Thyroid gland (tissue), 4 donors: ENCODE measurements at regions not wholly inside any gene's neighbourhood (a gene's known extent, or its start where the extent isn't known, plus 50 kb on each side); places are given as distances from the start of the nearest gene placed in this dataset.
"Not testable (repeated sequence)": the region's sequence is repeated elsewhere in the genome, so short reads cannot be mapped to it uniquely, and the experiment has no call there.

Experiments used
- DNase-seq, 2 donors: peaks; one replicate each; pipeline ENCODE4 v3.0.0-alpha.2; 2019
- H3K27ac ChIP-seq, 3 donors: fragments of 200-600 bp; sonication (generic); 1 replicate in 2 of 3; 2 replicates in 1 of 3; pipeline ENCODE4 v1.5.1; 2016 to 2019; ENCODE audit warnings: mild to moderate bottlenecking in 1 of 3, moderate library complexity in 1 of 3
- H3K27me3 ChIP-seq: fragments of 200-600 bp; sonication (generic); one replicate; pipeline ENCODE4 v1.5.1; 2019
- H3K36me3 ChIP-seq, 2 donors: fragments of 200-600 bp; sonication (generic); one replicate each; pipeline ENCODE4 v1.5.1; 2016 to 2019
- H3K4me1 ChIP-seq, 2 donors: fragments of 200-600 bp; sonication (generic); one replicate each; pipeline ENCODE4 v1.5.1; 2017 to 2019
- H3K4me3 ChIP-seq, 3 donors: fragments of 200-600 bp; sonication (generic); replicated peaks in 1 of 3; 1 replicate in 2 of 3; 2 replicates in 1 of 3; pipeline ENCODE4 v1.5.1; 2016; ENCODE audit warnings: mild to moderate bottlenecking in 1 of 3
- H3K9me3 ChIP-seq: fragments of 200-600 bp; sonication (generic); one replicate; pipeline ENCODE4 v1.5.1; 2017
- POLR2A ChIP-seq, 2 donors: fragments of 450-650 bp; IDR thresholded peaks; one replicate each; pipeline ENCODE4 v1.6.1; 2017; ENCODE audit warnings: antibody characterized with exemption in 2 of 2, mild to moderate bottlenecking in 2 of 2, moderate library complexity in 1 of 2
- WGBS, 2 donors: methylation state at CpG; one replicate each; pipeline ENCODE4 v1.1.5; 2017; 5-methylcytosine and 5-hydroxymethylcytosine counted together
- intact Hi-C: fragments of 100-400 bp; cut with DNase I; formaldehyde crosslinking; loops from one replicate; pipeline ENCODE4 v1.15.1; 2023
- TF ChIP-seq, protein P1 (sequence below), 6 experiments: fragments of 200-600 bp in 3 of 6; fragments of 450-650 bp in 3 of 6; sonication (generic) in 3 of 6; IDR thresholded peaks; one replicate each; pipeline ENCODE4 v1.5.1; 2016 to 2019; ENCODE audit warnings: antibody characterized with exemption in 6 of 6, mild to moderate bottlenecking in 2 of 6, inconsistent platforms in 1 of 6, moderate library complexity in 1 of 6

DNA sequence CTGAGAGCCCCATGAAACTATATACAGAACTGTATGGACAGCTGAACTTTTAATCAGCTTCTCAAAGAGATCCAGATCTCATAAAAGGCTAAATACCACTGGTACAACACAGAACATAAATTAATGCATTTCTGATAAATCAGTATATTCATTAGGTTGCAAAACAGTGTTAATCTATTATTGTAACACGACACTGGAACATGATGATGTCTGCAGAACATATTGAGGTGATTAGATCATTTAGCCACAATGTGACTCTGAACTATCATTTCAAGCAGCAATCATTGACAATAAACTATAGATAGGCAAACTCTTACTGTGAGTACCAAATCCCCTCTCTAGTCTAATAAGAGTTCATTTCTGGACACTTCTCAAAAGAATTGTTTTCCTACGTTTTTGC is 50.3 kb downstream of the GASK1B start:
- no peak for DNase-seq
- no peak overlapping the region for H3K27ac ChIP-seq
- no peak overlapping the region for H3K4me3 ChIP-seq
- no peaks in the 10 kb centered on the region for H3K9me3 ChIP-seq
- intact Hi-C loops: no loop called here
- H3K27me3 ChIP-seq: no peaks in the 10 kb centered on the region
- TF ChIP-seq, protein P1, sequence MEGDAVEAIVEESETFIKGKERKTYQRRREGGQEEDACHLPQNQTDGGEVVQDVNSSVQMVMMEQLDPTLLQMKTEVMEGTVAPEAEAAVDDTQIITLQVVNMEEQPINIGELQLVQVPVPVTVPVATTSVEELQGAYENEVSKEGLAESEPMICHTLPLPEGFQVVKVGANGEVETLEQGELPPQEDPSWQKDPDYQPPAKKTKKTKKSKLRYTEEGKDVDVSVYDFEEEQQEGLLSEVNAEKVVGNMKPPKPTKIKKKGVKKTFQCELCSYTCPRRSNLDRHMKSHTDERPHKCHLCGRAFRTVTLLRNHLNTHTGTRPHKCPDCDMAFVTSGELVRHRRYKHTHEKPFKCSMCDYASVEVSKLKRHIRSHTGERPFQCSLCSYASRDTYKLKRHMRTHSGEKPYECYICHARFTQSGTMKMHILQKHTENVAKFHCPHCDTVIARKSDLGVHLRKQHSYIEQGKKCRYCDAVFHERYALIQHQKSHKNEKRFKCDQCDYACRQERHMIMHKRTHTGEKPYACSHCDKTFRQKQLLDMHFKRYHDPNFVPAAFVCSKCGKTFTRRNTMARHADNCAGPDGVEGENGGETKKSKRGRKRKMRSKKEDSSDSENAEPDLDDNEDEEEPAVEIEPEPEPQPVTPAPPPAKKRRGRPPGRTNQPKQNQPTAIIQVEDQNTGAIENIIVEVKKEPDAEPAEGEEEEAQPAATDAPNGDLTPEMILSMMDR (IDR thresholded peaks at IDR 0.05): no peak
- TF ChIP-seq POLR2A (IDR thresholded peaks at IDR 0.05): no peak
- H3K36me3 ChIP-seq: no peaks in the 10 kb centered on the region
- 84 to 88% methylated on average over 2 of the region's 2 CpGs for WGBS, 2 donors
- H3K4me1 ChIP-seq: no peaks in the 10 kb centered on the region

DNA sequence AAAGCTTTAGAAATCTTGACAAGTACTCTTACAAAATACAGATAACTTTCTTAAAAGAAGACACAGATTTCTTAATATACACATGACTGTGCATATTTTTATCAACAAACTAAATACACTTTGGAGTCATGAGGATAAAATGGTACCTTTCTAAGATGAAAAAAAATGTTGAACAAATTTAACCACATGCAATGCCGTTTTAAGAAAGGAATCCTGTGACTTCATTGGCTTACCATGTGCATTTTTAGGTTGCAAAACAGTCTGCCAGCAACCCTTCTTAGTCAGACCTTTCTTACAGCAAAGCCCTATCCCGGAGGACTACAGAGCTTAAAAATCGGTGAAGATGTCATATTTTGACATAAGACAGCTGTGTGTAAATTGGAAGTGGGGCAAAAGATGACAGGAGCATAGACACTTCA is 51.7 kb downstream of the GASK1B start:
- H3K27ac ChIP-seq: no peak overlapping the region
- H3K27me3 ChIP-seq: no peaks in the 10 kb centered on the region
- H3K36me3 ChIP-seq: no peaks in the 10 kb centered on the region
- DNase-seq: no peak
- intact Hi-C loops: no loop called here
- WGBS, 2 donors: 63 to 65% methylated on average over 3 of the region's 3 CpGs
- H3K4me3 ChIP-seq: no peak overlapping the region
- TF ChIP-seq POLR2A (IDR thresholded peaks at IDR 0.05): no peak
- TF ChIP-seq, protein P1 (IDR thresholded peaks at IDR 0.05): no peak
- H3K9me3 ChIP-seq: no peaks in the 10 kb centered on the region
- H3K4me1 ChIP-seq: no peaks in the 10 kb centered on the region

GRCh38 chr4:158120645-158121151 is 52.1 kb downstream of the GASK1B start:
- H3K9me3 ChIP-seq, DNase-seq, H3K4me1 ChIP-seq, H3K27ac ChIP-seq, H3K27me3 ChIP-seq, H3K36me3 ChIP-seq, intact Hi-C loops, H3K4me3 ChIP-seq: not testable (repeated sequence)
- WGBS, 2 donors: 37 to 48% methylated on average over 6 of the region's 6 CpGs

GRCh38 chr4:158112611-158113010 is 60.2 kb downstream of the GASK1B start:
- H3K4me3 ChIP-seq: no peak overlapping the region
- H3K9me3 ChIP-seq: no peaks in the 10 kb centered on the region
- no peaks in the 10 kb centered on the region for H3K4me1 ChIP-seq
- no peaks in the 10 kb centered on the region for H3K27me3 ChIP-seq
- H3K27ac ChIP-seq: no peak overlapping the region
- DNase-seq: no peak
- TF ChIP-seq, protein P1 (IDR thresholded peaks at IDR 0.05): no peak
- no peak for TF ChIP-seq POLR2A (IDR thresholded peaks at IDR 0.05)
- H3K36me3 ChIP-seq: no peaks in the 10 kb centered on the region
- intact Hi-C loops: no loop called here

- no peak for TF ChIP-seq POLR2A (IDR thresholded peaks at IDR 0.05)
- TF ChIP-seq, protein P1 (IDR thresholded peaks at IDR 0.05): no peak
- Histone ChIP-seq H3K36me3 (no peaks in the 10 kb centered on the region), H3K27ac (no peak overlapping the region), H3K4me3 (no peak overlapping the region), H3K9me3 (no peaks in the 10 kb centered on the region), H3K27me3 (no peaks in the 10 kb centered on the region), H3K4me1 (no peaks in the 10 kb centered on the region)
- WGBS, 2 donors: 83 to 89% methylated on average over 2 of the region's 2 CpGs
- no peak for DNase-seq
- intact Hi-C loops: no loop called here
Observed at GRCh38 chr4:158111241-158111640, 61.6 kb downstream of the GASK1B start.

DNA sequence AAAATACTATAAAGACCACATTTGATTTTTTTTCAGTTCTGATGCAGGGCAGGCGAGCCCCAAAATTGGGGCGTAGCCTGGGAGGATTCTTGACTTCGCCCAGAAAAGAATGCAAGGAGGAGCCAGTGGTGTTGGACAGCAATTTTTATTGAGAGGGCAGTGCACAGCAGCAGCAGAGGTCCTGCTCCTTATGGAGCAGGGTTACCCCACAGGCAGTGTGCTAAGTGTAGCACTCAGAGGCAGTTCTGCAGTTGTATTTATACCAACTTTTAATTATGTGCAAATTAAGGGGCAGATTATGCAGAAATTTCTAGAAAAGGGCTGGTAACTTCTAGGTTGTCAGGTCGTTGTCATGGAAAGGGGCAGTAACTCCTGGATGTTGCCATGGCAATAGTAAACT is 69.9 kb downstream of the GASK1B start:
- H3K27me3 ChIP-seq: no peaks in the 10 kb centered on the region
- H3K27ac ChIP-seq: no peak overlapping the region
- whole genome bisulfite sequencing, 2 donors: 79 to 85% methylated on average over 4 of the region's 4 CpGs
- no peak for DNase-seq
- no peaks in the 10 kb centered on the region for H3K9me3 ChIP-seq
- H3K36me3 ChIP-seq: no peaks in the 10 kb centered on the region
- no peaks in the 10 kb centered on the region for H3K4me1 ChIP-seq
- no peak overlapping the region for H3K4me3 ChIP-seq
- intact Hi-C loops: no loop called here
- TF ChIP-seq POLR2A (IDR thresholded peaks at IDR 0.05): no peak
- TF ChIP-seq, protein P1 (IDR thresholded peaks at IDR 0.05): no peak
